Brain microvascular endothelial cell (primary cell): ENCODE measurements at regions not wholly inside any gene's neighbourhood (a gene's known extent, or its start where the extent isn't known, plus 50 kb on each side); places are given as distances from the start of the nearest gene placed in this dataset.

ENCODE experiments used
- DNase-seq: peaks from one replicate; pipeline ENCODE4 v3.0.0-alpha.2; 2020
- H3K27ac ChIP-seq: fragments of 250-450 bp; sonication (Bioruptor Pico); 2 replicates; pipeline ENCODE4 v1.5.1; 2020; ENCODE audit warnings: mild to moderate bottlenecking, moderate library complexity
- H3K27me3 ChIP-seq: fragments of 250-450 bp; sonication (Bioruptor Pico); replicated peaks from 2 replicates; pipeline ENCODE4 v1.5.1; 2020; ENCODE audit warnings: mild to moderate bottlenecking
- H3K36me3 ChIP-seq: fragments of 250-450 bp; sonication (Bioruptor Pico); replicated peaks from 2 replicates; pipeline ENCODE4 v1.5.1; 2020; ENCODE audit warnings: mild to moderate bottlenecking
- H3K4me3 ChIP-seq: 2 replicates; pipeline ENCODE4 v1.5.1; 2011; ENCODE audit warnings: low read depth, mild to moderate bottlenecking, control low read depth, low read length, moderate library complexity
- in situ Hi-C: cut with HindIII; loops from 2 replicates; pipeline ENCODE4 v1.10.0; 2017; ENCODE audit warnings: low sequenced_read_pairs, low pct_ligation_motif_present
- TF ChIP-seq, protein P1 (sequence below): IDR thresholded peaks from 2 replicates; pipeline ENCODE4 v1.5.1; 2011; ENCODE audit warnings: low read depth, mild to moderate bottlenecking, moderate library complexity, low read length, control low read depth, inconsistent platforms; ENCODE audit errors: missing control alignments

DNA sequence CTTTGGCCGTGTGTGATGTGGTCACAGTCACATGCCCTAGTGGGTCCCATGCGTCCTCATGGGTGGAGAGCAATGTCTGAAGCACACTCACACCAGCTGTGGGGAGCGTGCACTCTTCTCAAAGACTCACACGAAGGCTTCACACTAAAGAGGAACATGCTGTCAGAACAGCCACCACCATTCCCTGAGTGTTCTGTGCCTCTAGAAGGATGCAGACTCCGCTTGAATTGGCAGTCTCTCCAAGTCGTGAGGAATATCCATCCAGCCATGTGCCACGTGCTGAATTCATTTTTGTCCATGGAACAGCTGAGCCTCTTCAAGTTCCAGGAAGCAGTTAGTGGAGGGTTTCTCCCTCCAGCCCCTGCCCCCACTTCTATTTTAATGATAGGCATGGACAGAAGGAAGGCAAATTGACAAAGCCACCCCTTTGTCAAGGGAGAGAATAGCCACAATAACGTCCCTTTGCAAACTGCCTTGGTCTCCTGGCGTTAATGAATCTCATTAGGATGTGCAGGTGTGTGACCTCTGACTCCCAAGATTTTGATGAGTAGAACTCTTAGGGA is 464.3 kb upstream of the ID2 start:
- in situ Hi-C loops, result no loop called here
- DNase-seq, result no peak
- TF ChIP-seq, protein P1, sequence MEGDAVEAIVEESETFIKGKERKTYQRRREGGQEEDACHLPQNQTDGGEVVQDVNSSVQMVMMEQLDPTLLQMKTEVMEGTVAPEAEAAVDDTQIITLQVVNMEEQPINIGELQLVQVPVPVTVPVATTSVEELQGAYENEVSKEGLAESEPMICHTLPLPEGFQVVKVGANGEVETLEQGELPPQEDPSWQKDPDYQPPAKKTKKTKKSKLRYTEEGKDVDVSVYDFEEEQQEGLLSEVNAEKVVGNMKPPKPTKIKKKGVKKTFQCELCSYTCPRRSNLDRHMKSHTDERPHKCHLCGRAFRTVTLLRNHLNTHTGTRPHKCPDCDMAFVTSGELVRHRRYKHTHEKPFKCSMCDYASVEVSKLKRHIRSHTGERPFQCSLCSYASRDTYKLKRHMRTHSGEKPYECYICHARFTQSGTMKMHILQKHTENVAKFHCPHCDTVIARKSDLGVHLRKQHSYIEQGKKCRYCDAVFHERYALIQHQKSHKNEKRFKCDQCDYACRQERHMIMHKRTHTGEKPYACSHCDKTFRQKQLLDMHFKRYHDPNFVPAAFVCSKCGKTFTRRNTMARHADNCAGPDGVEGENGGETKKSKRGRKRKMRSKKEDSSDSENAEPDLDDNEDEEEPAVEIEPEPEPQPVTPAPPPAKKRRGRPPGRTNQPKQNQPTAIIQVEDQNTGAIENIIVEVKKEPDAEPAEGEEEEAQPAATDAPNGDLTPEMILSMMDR, result no peak
- no peak overlapping the region for H3K4me3 ChIP-seq
- no peaks in the 10 kb centered on the region for H3K27me3 ChIP-seq
- H3K27ac ChIP-seq, result no peak overlapping the region
- H3K36me3 ChIP-seq, result no peaks in the 10 kb centered on the region

DNA sequence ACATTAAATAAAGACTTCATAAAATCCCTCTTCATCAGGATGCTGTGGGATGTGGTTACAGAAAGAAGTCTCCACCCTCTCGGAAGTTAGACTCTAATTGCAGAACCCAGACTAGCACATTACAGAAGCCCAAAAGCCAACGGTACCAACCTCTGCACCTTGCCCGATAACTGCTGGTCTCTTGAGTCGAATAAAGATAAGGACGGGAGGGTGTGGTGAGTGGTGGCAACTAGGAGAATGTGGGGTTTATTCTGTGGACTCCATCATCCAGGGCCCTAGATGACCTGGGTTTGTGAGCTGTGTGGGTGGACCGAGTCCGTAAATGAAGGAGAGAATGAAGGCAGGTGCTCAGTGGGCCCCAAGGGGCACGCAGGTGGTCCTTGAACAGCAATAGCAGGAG is 462.8 kb upstream of the ID2 start:
- TF ChIP-seq, protein P1, result no peak
- DNase-seq, result no peak
- H3K4me3 ChIP-seq, result no peak overlapping the region
- no peak overlapping the region for H3K27ac ChIP-seq
- no peaks in the 10 kb centered on the region for H3K36me3 ChIP-seq
- in situ Hi-C loops, result no loop called here
- no peaks in the 10 kb centered on the region for H3K27me3 ChIP-seq

DNA sequence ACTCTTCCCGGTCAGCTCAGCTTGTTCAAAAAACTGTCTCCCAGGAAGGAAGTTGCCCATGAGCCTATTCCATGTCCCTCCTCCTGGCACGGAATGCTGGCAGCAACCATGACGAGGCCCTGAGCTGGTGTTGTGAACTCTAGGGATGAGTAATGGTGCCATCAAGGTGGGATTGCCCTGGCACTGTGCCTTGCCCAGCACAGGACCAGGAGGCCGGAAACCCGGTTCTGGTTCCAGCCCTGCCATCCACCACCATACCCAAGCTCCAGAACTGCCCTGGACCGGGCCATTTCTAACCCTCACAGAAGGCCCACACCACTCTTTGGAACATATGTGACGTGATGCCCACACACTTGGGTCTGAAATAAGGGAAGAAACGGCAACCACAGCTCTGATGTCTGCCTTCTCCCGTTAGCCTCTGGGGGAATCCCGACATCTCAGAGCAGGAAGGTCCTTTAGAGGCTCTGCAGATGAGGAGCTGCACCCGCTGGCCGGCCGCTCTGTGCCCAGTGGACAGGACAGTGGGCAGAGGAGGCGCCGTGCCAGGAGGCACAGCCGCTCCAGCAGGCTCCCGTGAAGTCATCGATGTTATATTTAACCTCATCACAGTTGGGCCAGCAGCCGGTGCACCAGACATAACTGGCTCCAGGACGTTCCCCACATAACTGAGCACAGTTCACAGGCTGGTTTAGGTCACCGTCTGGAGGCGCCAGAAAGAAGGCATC is 462.1 kb upstream of the ID2 start:
- H3K36me3 ChIP-seq, result no peaks in the 10 kb centered on the region
- in situ Hi-C loops, result no loop called here
- TF ChIP-seq, protein P1, result no peak
- no peak overlapping the region for H3K27ac ChIP-seq
- no peak overlapping the region for H3K4me3 ChIP-seq
- H3K27me3 ChIP-seq, result no peaks in the 10 kb centered on the region
- DNase-seq, result no peak

DNA sequence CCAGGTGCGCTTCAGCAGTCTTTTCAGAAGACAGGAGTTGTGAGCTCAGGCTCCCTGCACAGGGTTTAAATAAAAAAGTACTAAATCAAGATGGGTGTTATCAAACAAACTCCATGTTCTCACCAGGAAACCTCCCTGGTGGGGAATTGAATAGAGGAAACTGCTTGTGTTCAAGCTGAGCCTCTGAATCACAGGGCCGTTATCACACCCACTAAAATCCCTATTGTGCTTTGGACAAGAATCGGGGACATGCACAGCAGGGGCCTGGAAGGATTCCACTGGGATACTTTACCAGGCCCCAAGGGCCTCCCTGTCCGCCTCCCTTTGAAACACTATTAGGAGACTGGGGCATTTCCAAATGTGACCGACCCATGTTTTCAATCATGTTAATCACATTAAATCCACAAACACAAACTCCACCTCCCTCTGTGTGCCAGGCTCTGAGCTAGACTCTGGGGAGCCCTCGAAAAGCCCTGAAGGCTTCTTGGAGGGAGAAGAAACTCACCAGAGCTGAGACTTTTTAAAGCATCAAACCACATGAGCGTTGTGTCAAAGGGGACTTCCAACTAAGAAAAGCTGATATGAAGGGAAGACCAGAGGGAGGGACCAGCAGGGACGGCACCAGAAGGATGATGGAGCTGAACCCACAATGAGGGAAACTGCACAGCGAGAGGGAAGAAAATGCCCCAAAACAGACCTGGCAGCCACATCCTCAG is 458.7 kb upstream of the ID2 start:
- no peaks in the 10 kb centered on the region for H3K27me3 ChIP-seq
- in situ Hi-C loops, result no loop called here
- DNase-seq, result no peak
- H3K36me3 ChIP-seq, result no peaks in the 10 kb centered on the region
- TF ChIP-seq, protein P1, result no peak
- no peak overlapping the region for H3K4me3 ChIP-seq
- H3K27ac ChIP-seq, result no peak overlapping the region

DNA sequence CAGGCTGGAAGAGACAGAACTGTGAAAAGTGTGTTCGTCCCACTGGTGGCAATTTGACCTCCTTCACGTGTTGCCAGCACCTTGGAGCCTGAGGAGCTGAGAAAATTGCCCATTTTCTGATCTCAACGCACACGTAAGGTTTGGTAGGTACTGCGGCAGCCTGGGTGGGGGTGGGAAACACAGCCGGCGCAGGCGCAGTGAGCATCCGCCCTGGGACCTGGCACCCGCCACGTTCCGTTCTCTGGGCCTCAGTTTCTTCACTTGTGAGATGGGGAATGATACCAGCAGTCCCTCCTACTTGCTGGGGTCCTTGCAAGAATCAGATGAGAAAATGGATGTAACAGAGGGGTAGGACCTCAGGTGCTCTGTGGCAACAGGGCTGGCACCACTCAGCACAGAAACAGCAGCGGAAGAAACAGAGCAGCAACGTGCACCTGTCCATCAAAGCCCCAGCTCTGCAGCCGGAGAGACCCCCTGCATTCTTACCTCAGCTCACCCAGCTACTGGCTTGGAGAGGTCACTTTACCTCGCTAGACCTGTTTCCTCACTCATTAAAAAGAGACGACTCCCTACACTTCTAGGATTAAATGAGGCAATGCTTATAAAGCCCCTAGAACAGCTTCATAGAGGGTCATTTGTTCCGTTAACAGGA is 458.0 kb upstream of the ID2 start:
- no peak for DNase-seq
- Histone ChIP-seq H3K4me3 (no peak overlapping the region), H3K27ac (no peak overlapping the region), H3K27me3 (no peaks in the 10 kb centered on the region), H3K36me3 (no peaks in the 10 kb centered on the region)
- in situ Hi-C loops, result no loop called here
- TF ChIP-seq, protein P1, result no peak
